ENCODE measurements at regions not wholly inside any gene's neighbourhood (a gene's known extent, or its start where the extent isn't known, plus 50 kb on each side); places are given as distances from the start of the nearest gene placed in this dataset.

GRCh38 chr9:10706788-10707187 lies 94.0 kb upstream of the PTPRD start:
- H3K27ac ChIP-seq, result no peak overlapping the region
- H3K9me3 ChIP-seq, result no peaks in the 10 kb centered on the region
- no peaks in the 10 kb centered on the region for H3K36me3 ChIP-seq
- no peaks in the 10 kb centered on the region for H3K27me3 ChIP-seq
- DNase-seq, result no peak
- H3K4me1 ChIP-seq, result no peaks in the 10 kb centered on the region
- TF ChIP-seq CTCF (IDR thresholded peaks at IDR 0.05), result no peak
- intact Hi-C loops (cut with DNase I; ENCODE audit: low total_unique reads), result loop anchor here (5.0 kb wide), 1 partner anchor 1009 kb away; no protein-coding TSS in a partner anchor
- no peak overlapping the region for H3K4me3 ChIP-seq

- Histone ChIP-seq H3K4me1 (no peaks in the 10 kb centered on the region), H3K9me3 (no peaks in the 10 kb centered on the region), H3K4me3 (no peak overlapping the region), H3K27me3 (no peaks in the 10 kb centered on the region), H3K36me3 (no peaks in the 10 kb centered on the region), H3K27ac (no peak overlapping the region)
- TF ChIP-seq CTCF (IDR thresholded peaks at IDR 0.05), result no peak
- intact Hi-C loops (cut with DNase I; ENCODE audit: low total_unique reads), result no loop called here
- no peak for DNase-seq
Observed at GRCh38 chr9:10721301-10721700, 108.5 kb upstream of the PTPRD start.

GRCh38 chr9:10729213-10729612 lies 116.4 kb upstream of the PTPRD start:
- no peaks in the 10 kb centered on the region for H3K36me3 ChIP-seq
- intact Hi-C loops (cut with DNase I; ENCODE audit: low total_unique reads), result no loop called here
- H3K9me3 ChIP-seq, result no peaks in the 10 kb centered on the region
- H3K4me3 ChIP-seq, result no peak overlapping the region
- H3K27ac ChIP-seq, result no peak overlapping the region
- TF ChIP-seq CTCF (IDR thresholded peaks at IDR 0.05), result no peak
- no peaks in the 10 kb centered on the region for H3K4me1 ChIP-seq
- no peaks in the 10 kb centered on the region for H3K27me3 ChIP-seq
- no peak for DNase-seq

- Histone ChIP-seq H3K27ac (no peak overlapping the region), H3K4me1 (no peaks in the 10 kb centered on the region), H3K9me3 (no peaks in the 10 kb centered on the region), H3K36me3 (no peaks in the 10 kb centered on the region), H3K4me3 (no peak overlapping the region), H3K27me3 (no peaks in the 10 kb centered on the region)
- no peak for TF ChIP-seq CTCF (IDR thresholded peaks at IDR 0.05)
- DNase-seq, result no peak
- intact Hi-C loops (cut with DNase I; ENCODE audit: low total_unique reads), result no loop called here
Observed at GRCh38 chr9:10744669-10745068, 131.9 kb upstream of the PTPRD start.

- Histone ChIP-seq H3K36me3 (no peaks in the 10 kb centered on the region), H3K27ac (no peak overlapping the region), H3K4me1 (no peaks in the 10 kb centered on the region), H3K9me3 (peaks cover 0 to 4% (median 0%) of the 10 kb centered on the region in 3 donors), H3K4me3 (no peak overlapping the region), H3K27me3 (no peaks in the 10 kb centered on the region)
- intact Hi-C loops (cut with DNase I; ENCODE audit: low total_unique reads), result no loop called here
- TF ChIP-seq CTCF (IDR thresholded peaks at IDR 0.05), result no peak
- DNase-seq, result no peak
Observed at GRCh38 chr9:10753474-10753873, 140.7 kb upstream of the PTPRD start.

- no peaks in the 10 kb centered on the region for H3K4me1 ChIP-seq
- no peaks in the 10 kb centered on the region for H3K9me3 ChIP-seq
- no peaks in the 10 kb centered on the region for H3K27me3 ChIP-seq
- no peak for TF ChIP-seq CTCF (IDR thresholded peaks at IDR 0.05)
- intact Hi-C loops (cut with DNase I; ENCODE audit: low total_unique reads), result no loop called here
- no peak overlapping the region for H3K27ac ChIP-seq
- no peak for DNase-seq
- H3K4me3 ChIP-seq, result no peak overlapping the region
- H3K36me3 ChIP-seq, result no peaks in the 10 kb centered on the region
Observed at GRCh38 chr9:10764481-10764880, 151.7 kb upstream of the PTPRD start.

Data from tibial artery (tissue), 4 donors.